RPMI8226 (cell line): ENCODE measurements at regions not wholly inside any gene's neighbourhood (a gene's known extent, or its start where the extent isn't known, plus 50 kb on each side); places are given as distances from the start of the nearest gene placed in this dataset.
"Not testable (repeated sequence)": the region's sequence is repeated elsewhere in the genome, so short reads cannot be mapped to it uniquely, and the experiment has no call there.

Experiments
- DNase-seq: peaks from one replicate; pipeline ENCODE4 v3.0.0-alpha.2; 2015

GRCh38 chr9:28956116-28956880 lies 1383.0 kb upstream of the C9orf72 start:
- DNase-seq: no peak

- no peak for DNase-seq
Observed at GRCh38 chr9:28960602-28961001, 1387.3 kb upstream of the C9orf72 start.

DNA sequence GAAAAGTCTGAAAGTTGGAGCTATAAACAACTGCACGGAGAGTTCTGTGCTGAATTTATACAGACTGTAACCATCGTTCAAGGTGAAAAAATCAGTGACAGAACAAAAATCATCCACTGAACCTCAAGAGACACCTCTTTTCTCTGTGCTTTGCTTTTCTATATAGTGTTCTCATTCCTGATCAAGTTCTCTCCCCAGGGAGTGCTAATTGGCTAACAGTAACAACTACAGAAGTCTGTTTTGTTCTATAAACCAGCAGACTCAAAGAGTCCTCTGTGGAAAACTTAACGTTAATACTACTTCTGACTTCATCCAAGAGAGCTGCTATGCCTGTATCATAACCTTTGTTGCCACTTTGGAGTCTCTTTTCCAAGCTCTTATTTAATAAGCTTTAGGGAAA lies 1388.3 kb upstream of the C9orf72 start:
- DNase-seq: no peak

- no peak for DNase-seq
Observed at GRCh38 chr9:28967226-28967625, 1393.9 kb upstream of the C9orf72 start.

DNA sequence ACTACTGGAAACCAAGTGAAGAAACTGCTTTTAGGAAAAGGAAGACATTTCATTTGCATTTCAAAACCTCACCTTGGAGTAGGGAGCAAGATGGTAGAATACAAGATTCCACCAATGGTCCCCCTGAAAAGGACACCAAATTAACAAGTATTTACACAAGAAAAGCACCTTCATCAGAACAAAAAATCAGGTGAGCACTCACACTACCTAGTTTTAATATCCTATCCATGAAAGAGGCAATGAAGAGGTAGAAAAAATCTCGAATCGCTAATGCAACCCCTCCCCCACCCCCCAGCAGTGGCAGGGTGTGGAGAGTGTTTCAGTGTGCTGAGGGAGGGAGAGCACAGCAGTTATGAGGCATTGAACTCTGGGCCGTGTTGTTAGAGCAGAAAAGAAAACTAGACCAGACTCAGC lies 1397.0 kb upstream of the C9orf72 start:
- DNase-seq: no peak

- DNase-seq: no peak
Observed at GRCh38 chr9:28971881-28972280, 1398.6 kb upstream of the C9orf72 start.

GRCh38 chr9:28976250-28976649 lies 1403.0 kb upstream of the C9orf72 start:
- DNase-seq: no peak

- DNase-seq: no peak
Observed at GRCh38 chr9:28976684-28977083, 1403.4 kb upstream of the C9orf72 start.

DNA sequence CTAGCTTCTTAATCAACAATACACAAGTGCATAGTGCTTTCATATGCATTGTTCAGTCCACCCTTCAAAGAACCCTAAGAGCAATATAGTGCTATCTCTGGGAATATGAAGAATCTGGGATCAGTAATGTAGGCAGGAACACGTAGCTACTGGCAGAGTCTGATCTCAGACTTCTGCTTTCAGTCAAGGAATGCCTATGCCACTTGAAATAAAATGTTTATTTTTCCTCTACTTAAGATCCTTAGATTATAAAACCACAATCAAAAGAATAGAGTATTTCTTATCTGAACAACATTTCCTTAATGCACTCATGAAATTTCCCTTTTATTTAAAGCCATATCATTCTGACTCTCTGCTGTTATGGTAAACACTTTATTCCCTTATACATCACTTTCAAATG lies 1407.8 kb upstream of the C9orf72 start:
- DNase-seq: no peak

- no peak for DNase-seq
Observed at GRCh38 chr9:28981711-28982110, 1408.4 kb upstream of the C9orf72 start.

DNA sequence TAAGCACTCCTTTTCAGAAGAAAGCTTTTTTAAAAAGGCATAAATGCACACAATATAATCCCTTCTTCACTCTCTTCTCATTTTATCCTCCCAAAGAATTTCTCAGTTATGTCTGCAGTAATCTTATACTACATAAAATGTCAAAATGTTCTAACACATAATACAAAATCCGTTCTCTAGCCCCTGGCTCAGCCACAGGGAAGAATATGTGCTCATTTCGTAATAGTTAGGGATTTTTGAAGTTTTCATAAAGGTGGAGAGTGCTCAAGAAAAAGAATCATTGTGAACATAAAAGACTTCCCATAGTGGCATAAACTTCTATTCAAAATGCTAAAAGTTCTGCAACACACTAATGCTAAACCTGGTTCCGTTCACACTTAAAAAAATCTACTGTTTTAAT lies 1410.7 kb upstream of the C9orf72 start:
- no peak for DNase-seq

- not testable (repeated sequence) for DNase-seq
Observed at GRCh38 chr9:28990009-28990408, 1416.7 kb upstream of the C9orf72 start.

DNA sequence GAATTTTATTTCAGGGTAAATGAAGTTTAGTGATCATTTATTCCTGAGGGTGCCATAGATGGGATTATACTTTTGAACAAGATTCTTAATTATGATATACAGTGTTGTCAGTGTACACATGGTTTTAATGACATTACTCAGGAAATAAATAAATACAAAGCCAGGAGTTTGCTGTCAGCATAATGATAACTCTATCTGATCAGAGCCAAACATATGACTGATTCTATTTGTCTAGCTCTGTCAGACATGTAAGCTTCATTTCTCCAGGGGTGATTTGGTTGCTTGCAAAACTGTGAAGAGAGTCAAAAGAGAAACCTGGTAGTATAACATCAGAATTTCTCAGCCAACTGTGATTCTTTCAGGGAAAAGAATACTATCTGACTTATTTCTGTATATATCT lies 1425.8 kb upstream of the C9orf72 start:
- no peak for DNase-seq

GRCh38 chr9:28999806-29000205 lies 1426.5 kb upstream of the C9orf72 start:
- DNase-seq: no peak

- DNase-seq: no peak
Observed at GRCh38 chr9:29001006-29001405, 1427.7 kb upstream of the C9orf72 start.

DNA sequence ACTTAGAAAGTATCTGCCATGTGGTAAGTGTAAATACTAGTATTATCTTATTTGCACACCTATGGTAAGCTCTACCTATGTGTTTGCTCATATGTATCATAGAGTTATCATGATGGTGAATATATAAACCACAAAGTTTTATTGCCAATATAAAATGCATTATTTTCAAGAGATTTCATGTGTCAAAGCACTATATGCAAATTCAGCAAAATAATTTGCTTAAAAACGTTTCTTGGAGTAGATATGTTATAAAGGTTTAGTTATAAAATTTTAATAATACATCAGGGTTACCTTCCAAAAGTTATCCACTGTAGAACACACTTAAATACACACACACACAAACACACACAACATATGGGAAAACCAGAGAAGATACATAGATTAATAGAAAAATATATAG lies 1431.7 kb upstream of the C9orf72 start:
- DNase-seq: no peak

GRCh38 chr9:29006628-29007027 lies 1433.3 kb upstream of the C9orf72 start:
- DNase-seq: no peak

GRCh38 chr9:29012911-29013310 lies 1439.6 kb upstream of the C9orf72 start:
- no peak for DNase-seq

GRCh38 chr9:29021632-29022031 lies 1448.4 kb upstream of the C9orf72 start:
- DNase-seq: no peak

GRCh38 chr9:29038332-29038731 lies 1465.1 kb upstream of the C9orf72 start:
- DNase-seq: no peak

GRCh38 chr9:29039258-29039657 lies 1466.0 kb upstream of the C9orf72 start:
- DNase-seq: no peak

GRCh38 chr9:29043072-29043471 lies 1469.8 kb upstream of the C9orf72 start:
- no peak for DNase-seq

GRCh38 chr9:29044959-29045358 lies 1471.7 kb upstream of the C9orf72 start:
- DNase-seq: no peak

DNA sequence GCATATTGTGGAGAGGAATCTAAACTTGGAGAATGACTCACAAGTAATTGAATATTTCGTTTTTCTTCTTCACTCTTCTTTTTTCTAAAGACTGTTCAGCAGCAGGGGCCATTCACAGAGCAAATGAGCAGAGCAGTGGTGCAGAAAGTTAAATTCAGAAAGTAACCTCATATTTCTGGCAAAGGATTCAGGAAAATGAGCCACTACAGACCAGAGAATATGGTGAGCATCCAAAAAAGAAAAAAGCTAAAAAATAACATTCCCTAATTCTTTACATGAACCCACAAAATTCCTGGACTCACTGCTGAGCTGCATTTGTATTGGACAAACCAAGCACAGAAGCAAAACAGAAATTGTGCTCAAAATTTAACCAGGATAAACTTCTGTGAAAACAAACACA lies 1486.8 kb upstream of the C9orf72 start:
- DNase-seq: no peak

GRCh38 chr9:29062446-29062845 lies 1489.2 kb upstream of the C9orf72 start:
- DNase-seq: no peak
